Stimulated activated CD4-positive, alpha-beta T cell treated with anti-CD3 and anti-CD28 coated beads, Interleukin-4, amount 100 ng/mL, for 48 hours (primary cell): ENCODE measurements at regions not wholly inside any gene's neighbourhood (a gene's known extent, or its start where the extent isn't known, plus 50 kb on each side); places are given as distances from the start of the nearest gene placed in this dataset.

Experiments
- DNase-seq, 2 donors: peaks; one replicate each; pipeline ENCODE4 v3.0.0-alpha.2; 2020; ENCODE audit warnings: low read depth in 2 of 2

GRCh38 chr1:244157731-244158438 lies 106.8 kb downstream of the ZBTB18 start:
- DNase-seq, result no peak

GRCh38 chr1:244159646-244160045 lies 108.6 kb downstream of the ZBTB18 start:
- no peak for DNase-seq

- DNase-seq, result no peak
Measured at GRCh38 chr1:244160455-244161235, 109.6 kb downstream of the ZBTB18 start.

DNA sequence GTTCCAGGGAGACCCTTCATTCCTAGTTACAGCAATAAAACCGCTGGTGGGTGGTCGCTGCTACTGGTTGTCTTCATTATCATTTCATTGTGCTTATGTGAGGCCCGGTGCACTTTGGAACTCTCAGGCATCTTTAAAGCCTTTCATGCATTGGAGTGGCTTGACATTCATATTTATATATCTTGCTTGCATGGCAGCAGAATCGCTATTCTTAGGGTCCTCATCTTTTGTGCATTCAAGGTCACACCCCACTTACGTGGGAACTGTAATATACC lies 110.1 kb downstream of the ZBTB18 start:
- no peak for DNase-seq

DNA sequence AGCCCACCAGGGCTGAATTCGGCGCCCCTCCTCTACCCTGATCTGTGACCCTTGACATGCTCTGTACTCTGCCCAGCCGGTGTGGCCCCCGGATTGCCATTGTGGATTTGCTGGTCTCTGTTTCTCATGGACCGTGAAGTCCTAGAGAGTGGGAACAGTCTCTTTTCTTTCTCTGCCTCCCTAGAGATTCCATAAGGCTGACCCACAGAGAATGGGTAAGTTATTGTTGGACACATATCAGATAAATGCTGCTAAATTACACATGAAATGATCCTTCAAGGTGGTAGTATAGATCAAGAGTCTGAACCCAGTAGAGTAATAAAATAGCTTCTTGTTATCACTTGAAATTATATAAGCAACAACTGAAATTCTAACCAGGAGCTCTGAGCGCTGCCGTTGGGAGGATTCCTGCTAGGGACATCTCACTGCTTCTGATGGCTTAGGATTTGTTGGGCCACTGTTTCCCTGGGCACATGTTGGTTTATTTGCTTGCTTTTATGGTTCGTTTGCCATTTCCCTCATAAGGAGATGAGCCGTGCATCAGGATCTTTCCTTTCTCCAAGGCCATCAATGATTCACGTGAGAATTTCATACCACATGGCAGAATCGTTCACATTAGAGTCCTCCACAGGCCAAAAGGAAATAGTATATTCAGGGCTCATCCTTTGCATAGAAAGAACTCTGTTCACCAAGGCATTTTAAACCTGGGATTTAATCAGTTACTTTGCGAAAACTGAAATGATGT lies 111.9 kb downstream of the ZBTB18 start:
- DNase-seq, result no peak

DNA sequence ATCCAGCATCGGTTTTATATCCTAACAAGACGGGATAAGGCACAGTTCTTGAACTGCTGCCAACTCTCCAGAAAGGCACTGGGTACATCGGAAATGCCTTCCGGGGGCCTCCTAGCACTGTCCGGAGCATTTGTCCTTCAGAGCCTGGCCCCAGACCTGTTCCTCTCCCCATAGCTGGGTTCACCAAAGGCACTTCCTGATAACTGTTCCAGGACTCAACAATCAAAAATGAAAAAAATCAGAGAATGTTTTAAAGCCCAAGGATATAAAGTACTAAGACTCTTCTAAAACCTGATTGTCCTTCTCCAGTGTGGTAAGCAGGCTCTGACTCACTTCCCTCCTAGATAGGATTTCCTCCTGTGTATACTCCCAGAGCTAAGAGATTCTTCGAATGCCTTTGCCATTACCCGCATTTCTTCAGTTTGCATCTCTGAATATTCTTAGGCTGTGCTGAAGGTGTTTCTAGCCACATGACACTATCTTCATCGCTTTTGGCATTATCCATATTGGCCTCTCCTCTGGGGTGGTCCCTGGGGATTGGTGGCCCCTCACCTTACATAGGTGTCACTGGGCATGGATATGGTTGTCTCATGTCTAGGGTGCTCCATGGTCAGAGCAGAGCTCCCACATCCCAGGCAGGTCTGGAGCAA lies 112.9 kb downstream of the ZBTB18 start:
- DNase-seq, result no peak

DNA sequence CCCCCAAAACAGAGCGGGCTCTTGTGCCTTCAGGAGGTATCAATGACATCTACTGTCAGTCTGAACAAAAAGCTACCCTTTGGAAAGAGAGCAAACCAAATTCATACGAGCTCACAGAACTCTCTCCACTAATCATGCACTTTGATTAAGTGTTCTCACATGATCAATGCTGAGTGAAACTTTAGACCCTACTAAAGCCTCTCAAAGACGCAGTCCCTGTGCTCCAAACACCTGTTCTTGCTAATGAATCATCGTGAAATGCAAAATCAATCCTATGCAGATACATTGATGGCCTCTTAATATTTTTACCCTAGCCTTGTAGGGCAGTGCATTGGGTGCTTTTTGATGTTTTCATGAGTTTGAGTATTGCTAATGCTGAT lies 113.4 kb downstream of the ZBTB18 start:
- no peak for DNase-seq

DNA sequence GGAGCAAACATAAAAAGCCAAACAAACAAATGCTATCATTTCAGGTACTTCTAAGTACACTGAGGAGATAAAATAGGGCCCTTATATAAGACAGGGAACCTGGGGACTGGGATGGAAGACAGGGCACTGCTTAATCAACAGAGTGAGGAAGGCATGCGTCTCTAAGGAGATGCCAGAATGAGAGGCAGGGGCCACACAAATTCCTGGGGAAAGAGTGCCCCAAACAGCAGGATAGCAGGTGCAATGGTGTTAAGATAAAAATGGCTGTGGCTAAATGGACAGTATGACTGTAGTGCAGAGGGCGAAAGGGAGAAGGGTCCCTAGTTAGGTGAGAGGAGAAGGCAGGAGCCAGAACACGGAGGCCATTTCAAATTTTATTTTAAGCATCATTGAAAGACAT lies 113.9 kb downstream of the ZBTB18 start:
- no peak for DNase-seq

- no peak for DNase-seq
Measured at GRCh38 chr1:244165701-244166100, 114.6 kb downstream of the ZBTB18 start.

GRCh38 chr1:244171241-244171985 lies 120.3 kb downstream of the ZBTB18 start:
- DNase-seq, result no peak

- DNase-seq, result no peak
Measured at GRCh38 chr1:244173240-244173639, 122.2 kb downstream of the ZBTB18 start.

- no peak for DNase-seq
Measured at GRCh38 chr1:244173769-244174168, 122.7 kb downstream of the ZBTB18 start.

- no peak for DNase-seq
Measured at GRCh38 chr1:244174922-244175521, 123.9 kb downstream of the ZBTB18 start.

GRCh38 chr1:244176201-244176600 lies 125.1 kb downstream of the ZBTB18 start:
- no peak for DNase-seq

GRCh38 chr1:244180256-244180655 lies 129.2 kb downstream of the ZBTB18 start:
- no peak for DNase-seq

- DNase-seq, result no peak
Measured at GRCh38 chr1:244181867-244182266, 130.8 kb downstream of the ZBTB18 start.

DNA sequence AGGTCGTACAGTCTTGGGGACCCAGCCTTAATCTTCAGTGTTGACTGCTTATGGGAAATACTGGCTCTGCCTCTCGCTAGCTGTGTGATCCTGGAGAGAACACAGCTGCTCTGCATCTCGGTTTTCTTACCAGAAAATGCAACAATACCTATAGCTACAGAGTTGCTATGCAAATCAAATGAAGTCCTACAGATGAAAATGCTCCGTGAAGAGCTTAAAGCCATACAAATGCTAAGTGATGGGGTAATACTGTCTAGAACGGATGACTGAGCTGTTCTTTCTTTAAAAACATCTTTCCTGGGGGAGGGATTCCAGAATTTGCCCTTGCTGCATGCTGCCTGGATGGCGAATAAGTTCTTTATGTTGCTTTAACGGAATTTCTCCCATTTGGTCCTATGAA lies 132.0 kb downstream of the ZBTB18 start:
- DNase-seq, result no peak

GRCh38 chr1:244186372-244186771 lies 135.3 kb downstream of the ZBTB18 start:
- no peak for DNase-seq

DNA sequence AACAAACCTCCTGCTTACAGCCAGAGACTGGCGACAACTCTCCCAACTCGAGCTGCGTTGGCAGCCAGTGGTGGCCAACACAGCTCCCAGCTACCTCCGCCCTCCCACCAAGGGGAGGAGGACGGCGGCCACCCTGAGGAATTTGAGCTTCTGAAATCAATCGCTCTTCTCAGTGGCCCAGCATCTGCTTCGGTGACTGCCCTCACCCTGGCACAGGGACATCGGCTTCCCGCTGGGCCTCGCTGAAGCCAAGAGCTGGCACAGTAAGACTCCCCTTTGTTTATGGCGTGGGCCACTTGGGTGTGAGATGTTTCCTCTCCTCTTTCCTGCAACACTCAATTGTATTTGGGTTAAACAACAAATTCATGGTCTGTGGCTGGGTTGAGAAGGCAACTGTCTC lies 136.2 kb downstream of the ZBTB18 start:
- no peak for DNase-seq

- DNase-seq, result no peak
Measured at GRCh38 chr1:244191581-244191980, 140.5 kb downstream of the ZBTB18 start.

GRCh38 chr1:244192325-244192724 lies 141.2 kb downstream of the ZBTB18 start:
- DNase-seq, result no peak
